Gastroesophageal sphincter (tissue), 3 donors: ENCODE measurements at regions not wholly inside any gene's neighbourhood (a gene's known extent, or its start where the extent isn't known, plus 50 kb on each side); places are given as distances from the start of the nearest gene placed in this dataset.

Source experiments
- CTCF ChIP-seq, 4 experiments: fragments of 200-600 bp in 2 of 4; fragments of 450-650 bp in 2 of 4; sonication (generic) in 1 of 4; IDR thresholded peaks; one replicate each; pipeline ENCODE4 v1.5.1; 2017 to 2019; ENCODE audit warnings: antibody characterized with exemption in 4 of 4, mild to moderate bottlenecking in 2 of 4, moderate library complexity in 2 of 4
- POLR2A ChIP-seq, 2 donors: fragments of 450-650 bp; IDR thresholded peaks; one replicate each; pipeline ENCODE4 v1.6.1; 2017; ENCODE audit warnings: antibody characterized with exemption in 2 of 2, mild to moderate bottlenecking in 2 of 2, moderate library complexity in 1 of 2
- POLR2AphosphoS5 ChIP-seq: sonication (generic); formaldehyde crosslinking; IDR thresholded peaks from one replicate; pipeline ENCODE4 v1.6.1; 2017; ENCODE audit warnings: antibody characterized with exemption

- no peak for TF ChIP-seq CTCF (IDR thresholded peaks at IDR 0.05)
- no peak for TF ChIP-seq POLR2A (IDR thresholded peaks at IDR 0.05)
- TF ChIP-seq POLR2AphosphoS5: no peak
Observed at GRCh38 chr5:124300815-124301621, 445.4 kb downstream of the ZNF608 start.
